HAP-1 (cell line): ENCODE measurements at regions not wholly inside any gene's neighbourhood (a gene's known extent, or its start where the extent isn't known, plus 50 kb on each side); places are given as distances from the start of the nearest gene placed in this dataset.

ENCODE experiments used
- DNase-seq, 2 experiments: peaks; one replicate each; pipeline ENCODE4 v3.0.0-alpha.2; 2016 to 2020; ENCODE audit warnings: low spot score in 2 of 2
- H3K27me3 ChIP-seq: fragments of 250-450 bp; sonication (Bioruptor Pico); 2 replicates; pipeline ENCODE4 v1.5.1; 2020; ENCODE audit warnings: low read depth, mild to moderate bottlenecking, moderate library complexity
- H3K36me3 ChIP-seq: fragments of 250-450 bp; sonication (Bioruptor Pico); replicated peaks from 2 replicates; pipeline ENCODE4 v1.5.1; 2020; ENCODE audit warnings: mild to moderate bottlenecking
- H3K4me1 ChIP-seq: fragments of 250-450 bp; sonication (Bioruptor Pico); 2 replicates; pipeline ENCODE4 v1.5.1; 2020; ENCODE audit warnings: mild to moderate bottlenecking
- H3K4me3 ChIP-seq: fragments of 250-450 bp; sonication (Bioruptor Pico); 2 replicates; pipeline ENCODE4 v1.5.1; 2020; ENCODE audit warnings: mild to moderate bottlenecking, moderate library complexity
- H3K9me3 ChIP-seq: fragments of 250-450 bp; sonication (Bioruptor Pico); 2 replicates; pipeline ENCODE4 v1.5.1; 2020; ENCODE audit warnings: mild to moderate bottlenecking, moderate library complexity
- in situ Hi-C: fragments of 300-500 bp; cut with MboI; formaldehyde crosslinking; loops from 3 replicates; pipeline ENCODE4 v1.14.3; 2020; ENCODE audit warnings: low sequenced_read_pairs, inconsistent platforms, mixed read lengths

- DNase-seq: no peak
- Histone ChIP-seq H3K4me1 (no peaks in the 10 kb centered on the region), H3K9me3 (no peaks in the 10 kb centered on the region; the same call in 1 of the 2 replicates), H3K4me3 (no peak overlapping the region), H3K27me3 (peaks cover 25% of the 10 kb centered on the region), H3K36me3 (no peaks in the 10 kb centered on the region)
- in situ Hi-C loops: no loop called here
These were observed 285.6 kb downstream of the UACA start for GRCh38 chr15:70477750-70478250.

GRCh38 chr15:70476441-70476840 lies 286.9 kb downstream of the UACA start:
- no peak for DNase-seq
- Histone ChIP-seq H3K27me3 (peaks cover 21% of the 10 kb centered on the region), H3K4me3 (no peak overlapping the region), H3K9me3 (no peaks in the 10 kb centered on the region; the same call in 1 of the 2 replicates), H3K36me3 (no peaks in the 10 kb centered on the region), H3K4me1 (no peaks in the 10 kb centered on the region)
- in situ Hi-C loops: no loop called here

- no peak overlapping the region for H3K4me3 ChIP-seq
- no peaks in the 10 kb centered on the region; the same call in 1 of the 2 replicates for H3K9me3 ChIP-seq
- H3K36me3 ChIP-seq: no peaks in the 10 kb centered on the region
- H3K4me1 ChIP-seq: no peaks in the 10 kb centered on the region
- H3K27me3 ChIP-seq: peaks cover 21% of the 10 kb centered on the region
- in situ Hi-C loops: no loop called here
- DNase-seq: no peak
These were observed 287.4 kb downstream of the UACA start for GRCh38 chr15:70475921-70476320.

GRCh38 chr15:70475407-70475781 lies 288.0 kb downstream of the UACA start:
- Histone ChIP-seq H3K9me3 (no peaks in the 10 kb centered on the region; the same call in 1 of the 2 replicates), H3K4me1 (no peaks in the 10 kb centered on the region), H3K36me3 (no peaks in the 10 kb centered on the region), H3K4me3 (no peak overlapping the region), H3K27me3 (peaks cover 21% of the 10 kb centered on the region)
- DNase-seq: no peak
- in situ Hi-C loops: no loop called here

- H3K27me3 ChIP-seq: peaks cover 21% of the 10 kb centered on the region
- no peak for DNase-seq
- no peak overlapping the region for H3K4me3 ChIP-seq
- no peaks in the 10 kb centered on the region for H3K4me1 ChIP-seq
- in situ Hi-C loops: no loop called here
- H3K9me3 ChIP-seq: no peaks in the 10 kb centered on the region; the same call in 1 of the 2 replicates
- no peaks in the 10 kb centered on the region for H3K36me3 ChIP-seq
These were observed 288.6 kb downstream of the UACA start for GRCh38 chr15:70474471-70475406.

- Histone ChIP-seq H3K9me3 (no peaks in the 10 kb centered on the region; the same call in 1 of the 2 replicates), H3K4me1 (no peaks in the 10 kb centered on the region), H3K36me3 (no peaks in the 10 kb centered on the region), H3K4me3 (no peak overlapping the region), H3K27me3 (peaks cover 21% of the 10 kb centered on the region)
- no peak for DNase-seq
- in situ Hi-C loops: no loop called here
These were observed 289.6 kb downstream of the UACA start for GRCh38 chr15:70473581-70474370.

- H3K27me3 ChIP-seq: peaks cover 27% of the 10 kb centered on the region
- no peaks in the 10 kb centered on the region for H3K36me3 ChIP-seq
- in situ Hi-C loops: no loop called here
- H3K9me3 ChIP-seq: no peaks in the 10 kb centered on the region; the same call in 1 of the 2 replicates
- H3K4me3 ChIP-seq: no peak overlapping the region
- DNase-seq: no peak
- H3K4me1 ChIP-seq: no peaks in the 10 kb centered on the region
These were observed 291.8 kb downstream of the UACA start for GRCh38 chr15:70471517-70471916.

- Histone ChIP-seq H3K27me3 (peaks cover 26% of the 10 kb centered on the region), H3K4me1 (no peaks in the 10 kb centered on the region), H3K36me3 (no peaks in the 10 kb centered on the region), H3K4me3 (no peak overlapping the region), H3K9me3 (no peaks in the 10 kb centered on the region; the same call in 1 of the 2 replicates)
- no peak for DNase-seq
- in situ Hi-C loops: no loop called here
These were observed 292.7 kb downstream of the UACA start for GRCh38 chr15:70470556-70471191.

- no peak overlapping the region for H3K4me3 ChIP-seq
- no peaks in the 10 kb centered on the region for H3K36me3 ChIP-seq
- H3K9me3 ChIP-seq: no peaks in the 10 kb centered on the region; the same call in 1 of the 2 replicates
- H3K27me3 ChIP-seq: peaks cover 23% of the 10 kb centered on the region
- in situ Hi-C loops: no loop called here
- DNase-seq: no peak
- H3K4me1 ChIP-seq: no peaks in the 10 kb centered on the region
These were observed 293.5 kb downstream of the UACA start for GRCh38 chr15:70469651-70470555.

GRCh38 chr15:70469182-70469581 lies 294.2 kb downstream of the UACA start:
- no peaks in the 10 kb centered on the region for H3K4me1 ChIP-seq
- in situ Hi-C loops: no loop called here

GRCh38 chr15:70466895-70467529 lies 296.3 kb downstream of the UACA start:
- Histone ChIP-seq H3K9me3 (no peaks in the 10 kb centered on the region), H3K27me3 (peaks cover 7% of the 10 kb centered on the region; the same call in 1 of the 2 replicates), H3K36me3 (no peaks in the 10 kb centered on the region), H3K4me1 (no peaks in the 10 kb centered on the region), H3K4me3 (no peak overlapping the region)
- in situ Hi-C loops: no loop called here
- DNase-seq: peak; percentile 75 to 77

More at GRCh38 chr15:70469182-70469581, 294.2 kb downstream of the UACA start:
- no peaks in the 10 kb centered on the region; the same call in 1 of the 2 replicates for H3K9me3 ChIP-seq
- no peak for DNase-seq
- H3K27me3 ChIP-seq: peaks cover 16% of the 10 kb centered on the region
- H3K36me3 ChIP-seq: no peaks in the 10 kb centered on the region
- no peak overlapping the region for H3K4me3 ChIP-seq

GRCh38 chr15:70466305-70466704 lies 297.1 kb downstream of the UACA start:
- in situ Hi-C loops: no loop called here
- H3K9me3 ChIP-seq: no peaks in the 10 kb centered on the region

More at GRCh38 chr15:70466305-70466704, 297.1 kb downstream of the UACA start:
- H3K4me3 ChIP-seq: no peak overlapping the region
- no peaks in the 10 kb centered on the region for H3K36me3 ChIP-seq
- H3K27me3 ChIP-seq: peaks cover 7% of the 10 kb centered on the region; the same call in 1 of the 2 replicates
- no peak for DNase-seq
- no peaks in the 10 kb centered on the region for H3K4me1 ChIP-seq
